GM19023 (cell line): ENCODE measurements at regions not wholly inside any gene's neighbourhood (a gene's known extent, or its start where the extent isn't known, plus 50 kb on each side); places are given as distances from the start of the nearest gene placed in this dataset.

Experiments used
- ATAC-seq: cut with Tn5 transposase; IDR thresholded peaks from one replicate; pipeline ENCODE4 v1.9.1; 2021; ENCODE audit warnings: mild to moderate bottlenecking, moderate library complexity; ENCODE audit not compliant: unreplicated experiment

DNA sequence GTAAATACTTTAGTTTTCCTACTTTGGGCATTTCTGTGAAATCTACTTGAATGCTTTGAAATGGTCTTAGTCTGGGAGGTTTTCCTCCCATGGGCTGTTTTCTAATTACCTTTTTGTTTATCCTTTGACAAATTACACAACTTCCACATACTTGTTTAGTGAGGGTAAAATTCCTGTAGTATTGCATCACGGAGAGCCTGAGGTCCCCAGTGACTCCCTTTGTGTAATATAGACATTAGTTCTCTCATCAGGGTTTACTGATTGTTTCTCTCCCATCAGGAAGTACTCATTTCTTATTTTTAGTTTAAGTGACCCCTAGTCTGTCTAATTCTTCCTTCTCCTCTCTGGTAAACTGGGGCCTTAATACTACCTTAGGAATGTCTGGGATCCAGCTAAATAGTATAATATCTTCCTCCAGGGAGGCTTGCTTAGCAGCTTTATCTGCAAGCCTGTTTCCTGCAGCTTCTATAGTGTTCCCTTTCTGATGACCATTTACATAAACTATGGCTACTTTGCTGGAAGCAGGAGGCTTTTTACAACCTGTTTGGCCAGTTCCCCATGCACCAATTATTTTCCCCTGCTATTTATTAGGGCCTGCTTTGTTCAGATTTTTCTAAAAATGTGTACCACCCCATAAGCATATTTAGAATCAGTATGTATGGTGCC is 87.2 kb upstream of the XCR1 start:
- no peak for ATAC-seq

DNA sequence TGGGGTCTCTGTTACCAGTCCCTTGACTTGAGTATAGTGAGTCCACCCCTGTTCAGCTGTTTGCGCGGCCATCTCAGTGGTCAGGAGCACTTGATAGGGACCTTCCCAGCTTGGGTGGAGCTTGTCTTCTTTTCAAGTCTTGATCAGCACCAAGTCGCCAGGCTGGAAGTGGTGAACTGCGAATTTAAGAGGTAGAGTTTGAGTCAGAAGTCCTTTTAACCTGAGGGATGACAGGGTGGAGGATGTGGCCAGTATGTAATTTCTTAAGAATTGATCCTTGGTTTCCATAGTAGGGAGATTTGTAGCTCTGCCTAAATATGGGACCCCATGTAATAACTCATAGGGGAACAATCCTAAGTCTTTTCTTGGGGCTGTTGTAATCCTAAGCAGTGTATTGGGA is 86.3 kb upstream of the XCR1 start:
- ATAC-seq = no peak

DNA sequence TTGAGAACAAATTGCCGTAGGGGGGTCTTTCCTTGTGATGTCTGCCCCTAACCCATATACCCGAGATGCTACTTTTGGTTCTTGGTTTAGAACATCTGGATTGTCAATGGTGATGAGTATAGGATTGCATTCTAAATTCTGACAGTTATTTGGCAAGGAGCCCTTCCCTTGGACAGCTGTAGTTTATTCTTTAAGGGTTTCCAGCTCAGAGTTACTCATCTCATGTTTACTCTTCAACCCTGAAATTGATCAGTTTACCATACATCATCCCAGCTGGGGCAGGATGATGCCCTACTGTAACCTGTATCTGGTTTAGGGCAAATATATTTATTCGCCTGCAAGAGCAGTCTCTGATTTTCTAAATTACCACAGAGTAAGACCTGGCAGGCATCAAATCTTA is 85.7 kb upstream of the XCR1 start:
- ATAC-seq = no peak

DNA sequence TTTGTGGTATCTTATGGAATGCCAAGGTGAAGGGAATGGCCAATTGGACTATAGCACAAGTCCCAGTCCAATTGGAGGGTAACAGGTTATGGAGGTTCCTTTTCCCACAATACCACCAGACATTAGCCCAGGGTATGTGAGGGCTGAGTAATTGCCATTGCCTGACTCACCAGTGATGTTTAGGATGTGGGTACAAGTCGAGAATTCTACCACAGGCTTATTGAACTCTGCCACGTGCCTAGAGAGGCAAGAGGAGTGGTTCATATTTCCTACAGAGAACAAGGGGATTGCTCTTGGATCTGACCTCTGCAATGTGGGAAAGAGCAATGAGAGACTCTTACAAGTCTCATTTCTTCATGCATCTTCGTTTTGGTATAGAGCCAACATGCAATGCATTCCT is 85.0 kb upstream of the XCR1 start:
- no peak for ATAC-seq

DNA sequence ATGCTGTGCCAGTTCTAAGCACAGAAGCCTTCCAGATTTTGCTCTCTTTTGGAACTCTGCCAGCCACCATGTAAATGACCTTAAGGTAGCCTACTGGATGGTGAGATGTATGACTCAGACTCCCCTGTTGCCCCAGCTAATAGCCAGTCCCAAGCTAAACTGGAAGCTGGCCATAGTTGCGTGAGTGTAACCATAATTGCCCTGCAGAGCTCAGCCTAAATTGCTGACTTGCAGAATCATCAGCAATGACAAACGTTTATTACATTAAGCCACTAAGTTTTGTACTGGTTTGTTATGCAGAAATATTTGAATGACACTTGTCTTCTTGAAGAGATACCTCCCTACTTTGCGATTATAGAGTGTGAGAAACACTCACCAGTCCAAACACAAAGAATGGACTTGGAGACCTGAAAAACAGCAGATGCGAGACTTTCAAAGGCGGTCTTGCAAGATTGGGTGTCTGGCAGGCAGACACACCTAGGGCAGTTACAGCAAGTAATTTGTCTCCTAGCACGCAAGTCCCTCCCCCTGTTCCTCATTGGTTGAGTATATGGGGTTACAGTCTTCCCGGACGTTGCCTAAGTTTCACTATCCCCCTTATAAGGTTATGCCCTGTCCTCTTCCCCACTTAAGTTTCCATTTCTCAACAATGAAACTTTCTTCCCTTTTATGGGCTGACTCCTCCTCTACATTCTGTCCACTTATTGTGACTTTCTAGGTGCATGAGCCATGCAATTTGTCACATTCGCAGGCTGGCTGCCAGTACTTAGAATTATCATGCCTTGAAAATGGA is 83.6 kb upstream of the XCR1 start:
- peak; percentile 87 for ATAC-seq

DNA sequence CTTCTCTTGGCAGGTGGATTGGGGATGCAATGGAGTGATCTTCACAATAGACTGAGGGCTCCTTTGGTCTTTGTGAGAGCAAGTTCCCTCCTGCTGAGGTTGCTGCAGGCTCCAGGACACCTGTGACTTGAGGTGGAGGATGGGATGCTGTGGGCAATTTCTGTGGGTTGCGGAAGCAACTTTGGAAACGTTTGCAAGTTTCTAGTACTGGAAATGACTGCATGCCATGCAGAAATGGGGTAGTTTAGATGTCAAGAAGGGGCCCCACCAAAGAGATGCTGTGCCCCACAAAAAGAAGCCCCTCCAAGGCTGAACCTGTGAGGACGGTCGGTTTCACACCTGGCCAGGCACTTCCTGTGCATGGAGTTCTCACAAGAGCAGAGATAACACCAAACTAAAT is 80.4 kb upstream of the XCR1 start:
- ATAC-seq = no peak

DNA sequence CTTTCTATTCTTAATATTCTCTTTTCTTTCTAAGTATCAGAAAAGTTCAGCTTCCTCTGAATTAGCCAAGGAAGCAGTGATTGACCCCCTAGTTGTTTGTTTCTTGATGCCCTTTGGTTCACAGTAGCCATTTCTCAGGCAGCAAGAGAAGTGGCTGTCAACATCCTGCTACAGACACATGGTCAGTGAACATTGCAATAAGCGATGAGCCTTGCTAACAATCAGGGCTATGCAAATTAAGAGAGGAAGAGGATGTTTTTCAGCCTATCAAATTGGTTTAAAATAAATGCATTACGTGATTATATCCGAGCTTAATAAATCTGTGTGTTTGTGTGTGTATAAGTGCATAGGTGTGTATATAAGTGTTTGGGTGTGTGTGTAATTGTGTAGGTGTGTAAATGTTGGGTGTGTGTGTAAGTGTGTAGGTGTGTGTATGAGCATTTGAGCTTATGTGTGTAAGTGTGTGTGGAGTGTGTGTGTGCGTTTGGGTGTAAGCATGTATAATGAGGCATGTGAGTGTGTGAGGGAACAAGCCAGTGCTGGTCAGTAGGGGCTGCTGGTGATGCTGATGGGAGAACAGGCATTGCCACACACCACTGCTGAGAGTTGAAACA is 78.1 kb upstream of the XCR1 start:
- ATAC-seq = no peak

DNA sequence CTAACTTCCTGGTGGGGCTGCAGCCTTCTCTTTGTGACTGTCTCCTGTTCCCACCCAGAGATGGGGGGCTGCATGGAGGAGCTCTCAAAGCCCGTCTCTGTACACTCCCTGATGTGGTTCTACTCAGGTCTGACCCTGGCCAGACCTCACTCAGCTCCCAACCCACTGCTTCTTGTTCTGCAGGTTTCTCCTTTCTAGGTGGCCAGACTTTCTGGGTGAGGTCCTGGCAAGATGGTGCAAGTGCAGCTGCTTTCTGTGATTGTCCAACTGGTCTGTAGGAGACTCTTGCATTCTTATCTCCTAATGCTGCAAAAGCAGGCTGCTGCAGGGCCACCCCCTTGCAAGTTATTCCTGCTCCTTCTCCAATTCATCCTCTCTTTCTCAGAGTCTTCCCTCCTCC is 77.4 kb upstream of the XCR1 start:
- ATAC-seq = no peak

DNA sequence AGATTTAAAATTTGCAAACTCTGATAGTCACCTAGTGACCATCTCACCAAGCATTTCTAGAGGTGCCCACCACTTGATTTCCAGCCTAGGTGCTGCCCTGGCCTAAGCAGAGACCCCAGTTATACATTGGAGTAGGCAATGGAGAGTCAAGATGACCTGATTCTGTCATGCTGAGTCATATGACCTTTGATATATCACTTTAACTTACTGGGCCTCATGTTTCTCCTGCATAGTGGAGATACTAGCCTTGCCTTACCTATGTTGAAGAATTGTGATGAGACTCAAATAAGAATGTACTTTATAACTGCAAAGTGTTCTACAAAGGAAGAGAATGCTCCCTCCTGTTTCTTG is 75.5 kb upstream of the XCR1 start:
- ATAC-seq = no peak

DNA sequence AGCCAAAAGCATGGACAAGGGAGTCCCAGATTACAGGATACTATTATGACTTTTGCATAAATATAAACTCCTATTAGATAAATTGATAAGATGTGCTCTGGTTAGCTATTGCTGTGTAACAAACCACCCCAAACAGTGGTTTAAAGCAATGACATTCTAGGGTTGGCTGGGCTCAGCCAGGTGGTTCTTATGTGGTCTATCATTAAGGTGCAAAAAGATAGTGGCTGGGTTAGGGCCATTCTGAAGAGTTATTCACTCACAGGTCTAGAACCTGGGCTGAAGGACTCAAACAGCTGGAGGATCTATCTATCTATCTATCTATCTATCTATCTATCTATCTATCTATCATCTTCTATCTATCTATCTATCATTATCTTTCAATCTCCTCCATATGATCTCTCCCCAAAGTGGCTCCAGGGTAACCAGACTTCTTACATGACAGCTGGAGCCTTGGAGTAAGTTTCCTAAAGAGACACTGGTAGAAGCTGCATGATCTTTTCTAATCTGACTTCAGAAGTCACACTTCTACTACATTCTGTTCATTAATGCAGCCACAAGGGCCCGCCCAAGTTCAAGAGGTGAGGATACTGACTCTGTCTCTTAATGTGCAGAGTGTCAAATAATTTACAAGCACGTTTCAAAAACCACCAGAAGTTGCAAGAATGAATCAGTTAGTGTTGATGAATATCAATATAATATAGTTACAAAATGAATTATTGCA is 74.9 kb upstream of the XCR1 start:
- ATAC-seq = no peak

DNA sequence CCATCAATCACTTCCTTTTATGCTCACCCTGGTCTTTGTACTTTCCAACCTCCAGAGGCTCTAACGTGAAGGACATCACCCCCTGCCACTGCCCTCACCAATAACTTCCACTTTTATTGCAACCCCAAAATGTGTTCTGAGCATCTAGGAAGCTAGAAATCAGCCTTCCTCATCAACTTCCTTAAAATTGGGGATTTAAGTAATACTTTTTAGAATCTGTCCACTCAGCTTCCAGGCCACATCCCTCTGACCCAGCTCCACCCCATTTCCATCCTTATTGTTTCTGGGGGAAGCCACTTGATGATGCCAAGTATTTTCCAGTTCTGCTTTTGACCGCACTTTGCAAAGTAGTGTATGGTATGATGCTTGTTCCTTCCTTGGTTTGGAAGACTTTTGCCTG is 73.5 kb upstream of the XCR1 start:
- no peak for ATAC-seq

DNA sequence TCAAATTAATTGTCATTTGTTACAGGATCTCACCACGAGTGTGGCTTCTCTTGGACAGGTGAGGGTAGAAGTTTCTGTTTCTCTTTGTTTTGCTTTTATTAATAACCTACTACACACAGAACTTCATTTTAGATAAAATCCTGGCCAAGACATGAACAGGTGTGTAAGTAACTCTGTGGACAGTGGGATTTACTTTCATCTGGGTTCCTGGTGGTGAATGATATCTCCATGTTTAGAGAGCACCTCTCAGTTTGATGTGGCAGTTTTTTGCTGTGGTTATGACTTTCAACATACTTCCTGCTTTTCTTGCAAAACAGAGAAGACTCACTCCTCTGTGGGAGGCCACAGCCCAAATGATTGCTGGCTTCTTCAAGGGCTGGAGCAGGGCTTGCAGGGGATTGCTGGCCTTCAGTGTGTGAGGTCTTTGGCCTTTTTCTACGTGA is 71.1 kb upstream of the XCR1 start:
- peak; percentile 47 for ATAC-seq

DNA sequence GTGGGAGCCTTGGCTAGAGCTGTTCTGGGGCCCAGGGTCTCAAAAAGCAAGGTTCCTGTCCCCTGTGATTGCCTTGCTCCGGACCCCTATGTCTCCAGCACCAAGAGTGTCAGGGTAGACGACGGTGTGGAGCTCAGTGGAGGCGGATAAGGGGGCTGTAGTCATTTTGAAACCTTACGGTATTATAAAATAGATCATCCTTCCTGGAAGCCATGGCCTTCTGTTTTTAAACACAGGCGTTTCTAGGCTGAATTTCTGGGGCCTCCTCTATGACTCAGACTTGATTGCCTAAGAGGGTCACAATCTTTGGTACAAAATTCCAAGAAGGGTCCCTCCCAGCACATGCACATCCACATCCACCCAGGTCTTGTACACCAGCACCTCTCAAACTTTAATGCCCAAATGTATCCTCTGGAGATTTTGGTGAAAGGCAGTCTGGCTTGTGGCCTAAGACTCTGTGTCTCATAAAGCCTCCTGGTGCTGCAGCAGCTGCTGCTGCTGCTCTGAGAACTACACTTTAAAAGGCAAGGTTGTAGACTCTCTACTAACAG is 70.5 kb upstream of the XCR1 start:
- peak; percentile 19 for ATAC-seq

DNA sequence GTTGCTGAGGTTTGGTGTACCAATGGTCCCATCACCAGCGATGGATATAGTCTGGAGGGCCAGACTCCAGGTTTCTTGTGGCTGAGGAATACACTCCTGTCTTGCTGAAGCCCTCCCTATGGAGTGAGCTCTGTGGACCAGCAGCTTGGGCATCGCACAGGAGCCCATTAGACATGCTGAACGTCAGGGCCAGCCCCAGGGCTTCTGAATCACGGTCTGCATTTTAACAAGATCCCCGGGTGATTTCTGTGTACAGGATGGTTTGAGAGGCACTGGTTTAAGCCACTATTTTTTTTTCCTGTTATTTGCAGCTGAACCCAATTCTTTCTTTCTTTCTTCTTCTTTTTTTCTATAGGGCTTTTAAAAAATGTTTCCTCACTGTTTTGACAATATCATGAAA is 69.5 kb upstream of the XCR1 start:
- no peak for ATAC-seq

DNA sequence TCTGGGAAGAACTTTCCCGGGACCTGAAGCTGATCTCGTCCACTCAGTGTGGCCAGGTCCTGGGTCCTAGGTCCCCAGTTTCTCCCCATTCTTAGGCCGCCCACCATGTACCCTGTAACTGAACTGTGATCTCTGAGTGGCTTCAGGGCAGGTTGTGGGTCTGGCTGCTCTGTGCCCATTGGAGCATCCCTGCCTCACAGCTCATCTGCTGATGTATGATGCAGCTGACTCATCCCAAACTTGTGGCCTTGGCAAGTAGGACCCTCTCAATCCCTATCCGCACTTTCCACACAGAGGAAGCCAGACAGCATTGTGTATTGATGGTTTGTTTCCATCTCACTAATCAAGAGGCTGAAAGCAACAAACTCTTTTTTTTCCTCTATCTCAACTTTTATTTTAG is 69.1 kb upstream of the XCR1 start:
- no peak for ATAC-seq

DNA sequence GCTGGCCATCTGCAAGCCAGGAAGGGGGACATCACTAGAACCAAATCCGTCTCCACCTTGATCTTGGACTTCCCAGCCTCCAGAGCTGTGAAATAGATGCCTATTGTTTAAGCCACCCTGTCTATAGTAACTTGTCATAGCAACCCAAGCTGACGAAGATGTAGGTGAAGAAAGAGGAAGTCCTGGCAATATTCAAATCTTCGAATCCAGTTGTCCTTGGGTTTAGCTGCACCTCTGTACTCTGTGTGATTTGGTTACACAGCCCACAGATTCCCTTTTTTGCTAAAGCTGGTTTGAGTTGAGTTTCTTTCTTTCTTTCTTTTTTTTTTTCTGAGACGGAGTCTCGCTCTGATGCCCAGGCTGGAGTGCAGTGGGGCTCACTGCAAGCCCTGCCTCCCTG is 68.0 kb upstream of the XCR1 start:
- peak; percentile 56 for ATAC-seq

DNA sequence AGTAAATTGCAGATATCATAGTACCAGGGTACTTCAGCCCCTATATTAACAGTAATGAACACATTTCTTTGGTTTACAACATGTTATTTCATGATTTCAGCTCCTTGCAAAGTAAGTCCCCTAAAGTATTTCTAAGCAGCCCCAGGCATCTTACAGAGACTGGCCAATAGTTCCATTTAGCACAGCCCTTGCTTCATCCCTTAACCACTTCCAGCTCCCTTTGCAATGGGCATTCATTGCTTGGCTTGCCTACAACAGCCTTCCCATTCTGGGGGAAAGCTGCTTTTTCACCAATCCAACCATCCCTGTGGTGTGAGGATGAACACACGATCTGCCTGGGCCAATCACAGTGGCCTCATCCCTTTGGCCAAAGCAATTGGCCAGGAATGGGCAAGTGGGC is 67.2 kb upstream of the XCR1 start:
- no peak for ATAC-seq

DNA sequence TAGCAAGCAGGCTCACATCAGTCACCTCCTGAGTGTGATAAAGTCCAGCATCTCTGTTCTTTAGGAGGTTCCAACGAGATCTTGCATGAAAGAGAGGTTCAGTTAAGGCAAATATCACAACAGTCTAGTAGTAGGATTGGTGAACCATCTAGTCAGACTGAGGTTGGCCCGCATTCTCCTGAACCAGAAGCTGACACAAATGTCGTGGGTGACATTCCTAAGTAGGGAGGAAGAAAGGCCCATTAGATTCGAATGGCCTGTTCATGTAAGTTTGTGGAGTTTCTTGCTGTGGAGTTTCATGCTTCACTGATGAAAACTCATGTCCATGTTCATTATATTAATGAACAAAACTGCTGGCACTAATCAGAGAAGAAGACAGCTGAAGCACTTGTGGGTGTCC is 66.7 kb upstream of the XCR1 start:
- no peak for ATAC-seq

DNA sequence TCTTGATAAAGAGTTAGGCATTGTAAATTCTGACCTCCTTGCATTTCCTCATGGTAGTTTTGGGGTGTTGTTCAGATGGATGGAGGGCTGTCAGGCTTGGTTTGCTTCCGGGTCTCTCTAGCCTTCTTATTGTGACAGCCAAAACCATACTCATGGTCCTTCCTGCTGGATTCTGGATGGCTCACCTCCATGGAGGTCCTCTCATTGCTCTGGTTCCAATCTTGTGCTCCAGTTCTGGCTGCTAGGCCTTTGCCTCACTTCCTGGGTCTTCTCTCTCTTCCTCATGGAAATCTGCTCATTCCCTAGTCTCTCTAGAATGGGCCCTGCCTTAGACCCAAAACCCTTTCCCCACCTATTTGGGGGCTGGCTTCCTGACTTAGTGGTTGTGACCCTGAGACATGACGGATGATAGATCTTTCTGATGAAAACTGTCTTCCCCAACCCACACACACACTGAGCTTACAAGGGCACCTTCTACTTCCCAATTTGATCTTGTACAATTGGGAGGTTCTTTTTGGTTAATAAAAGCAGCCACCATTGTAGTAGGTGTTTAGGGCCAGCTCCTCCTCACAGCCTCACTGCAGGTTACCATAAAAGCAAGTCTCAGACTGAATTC is 66.2 kb upstream of the XCR1 start:
- no peak for ATAC-seq

DNA sequence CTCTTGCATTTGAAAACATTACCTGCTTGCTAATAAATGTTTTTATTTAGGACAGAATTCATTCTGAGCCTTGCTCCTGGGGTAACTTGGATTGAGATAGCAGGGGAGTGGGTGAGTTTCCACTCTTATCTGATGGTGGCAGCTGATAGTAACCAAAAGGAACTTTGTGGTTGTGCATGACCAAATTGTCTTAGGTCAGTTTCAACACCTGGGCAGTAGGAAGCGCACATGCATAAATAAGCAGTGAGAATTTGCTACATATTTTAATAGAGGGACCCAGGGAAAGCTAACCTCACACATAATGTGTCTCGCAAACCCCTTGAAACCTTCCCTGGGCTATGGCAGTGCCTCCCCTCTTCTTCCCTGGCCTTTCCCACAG is 65.4 kb upstream of the XCR1 start:
- peak; percentile 36 for ATAC-seq
